Right cardiac atrium (tissue), 5 donors: ENCODE measurements at regions not wholly inside any gene's neighbourhood (a gene's known extent, or its start where the extent isn't known, plus 50 kb on each side); places are given as distances from the start of the nearest gene placed in this dataset.

Experiments used
- ATAC-seq, 2 donors: fragments of 200-7000 bp; cut with Tn5 transposase; one replicate each; pipeline versions ENCODE4 v1.8.0 to v1.9.1; 2020; ENCODE audit warnings: moderate library complexity in 2 of 2, mild to moderate bottlenecking in 1 of 2
- DNase-seq, 3 donors: peaks; one replicate each; pipeline ENCODE4 v3.0.0-alpha.2; 2020
- H3K27ac ChIP-seq: one replicate; pipeline ENCODE4 v1.5.1; 2013; ENCODE audit warnings: mild to moderate bottlenecking, low read length, control low read depth, moderate library complexity
- H3K27me3 ChIP-seq: one replicate; pipeline ENCODE4 v1.6.1; 2013; ENCODE audit not compliant: control insufficient read depth, insufficient read depth
- H3K4me1 ChIP-seq: one replicate; pipeline ENCODE4 v1.6.1; 2013; ENCODE audit warnings: low read length; ENCODE audit not compliant: control insufficient read depth, insufficient read depth
- H3K4me3 ChIP-seq: one replicate; pipeline ENCODE4 v1.5.1; 2013; ENCODE audit warnings: low read length, control low read depth
- H3K9me3 ChIP-seq: one replicate; pipeline ENCODE4 v1.6.1; 2013; ENCODE audit warnings: low read length; ENCODE audit not compliant: control insufficient read depth
- WGBS: extraction: QIAGEN DNeasy Blood & Tissue Kit; methylation state at CpG from one replicate; pipeline ENCODE4 v1.1.7; 2013; 5-methylcytosine and 5-hydroxymethylcytosine counted together
- intact Hi-C, 4 donors: fragments of 100-400 bp; cut with DNase I; formaldehyde crosslinking; loops; one replicate each; pipeline versions ENCODE4 v1.11.0 to v1.14.0; 2022 to 2023
- donor health status: healthy with polysubstance abuse.
- donor health status: DM: no; HTN: yes; CAD: no.
- donor health status: DM: no; HTN: no; CAD: no.
- donor health status: DM: no; HTN: yes; CAD: no; lungs with severe emphysema.
- donor health status: DM: yes; HTN: yes; CAD: no.

GRCh38 chr1:5740865-5741860 is 251.1 kb downstream of the NPHP4 start:
- Histone ChIP-seq H3K27me3 (no peaks in the 10 kb centered on the region), H3K4me1 (no peaks in the 10 kb centered on the region), H3K9me3 (no peaks in the 10 kb centered on the region), H3K4me3 (no peak overlapping the region), H3K27ac (no peak overlapping the region)
- intact Hi-C loops, result loop anchor here in 3 of 4 donors (10.0 kb wide), 3 partner anchors 106 to 236 kb away; no protein-coding TSS in a partner anchor
- ATAC-seq (no peak), DNase-seq (no peak)
- WGBS, result 63% methylated on average over 21 of the region's 21 CpGs

GRCh38 chr1:5740450-5740849 is 251.8 kb downstream of the NPHP4 start:
- no peak overlapping the region for H3K27ac ChIP-seq
- H3K9me3 ChIP-seq, result no peaks in the 10 kb centered on the region
- H3K4me3 ChIP-seq, result no peak overlapping the region
- H3K4me1 ChIP-seq, result no peaks in the 10 kb centered on the region
- WGBS, result 90% methylated on average over 7 of the region's 7 CpGs
- ATAC-seq (no peak), DNase-seq (no peak)
- intact Hi-C loops, result loop anchor here in 3 of 4 donors (10.0 kb wide), 3 partner anchors 106 to 236 kb away; no protein-coding TSS in a partner anchor
- H3K27me3 ChIP-seq, result no peaks in the 10 kb centered on the region

- no peak for ATAC-seq
- Histone ChIP-seq H3K9me3 (no peaks in the 10 kb centered on the region), H3K27me3 (no peaks in the 10 kb centered on the region), H3K4me3 (no peak overlapping the region), H3K4me1 (no peaks in the 10 kb centered on the region), H3K27ac (no peak overlapping the region)
- 68% methylated on average over 6 of the region's 6 CpGs for WGBS
- no peak for DNase-seq
- intact Hi-C loops, result loop anchor here in 3 of 4 donors (10.0 kb wide), 3 partner anchors 105 to 235 kb away; no protein-coding TSS in a partner anchor
Observed at GRCh38 chr1:5739561-5740078, 252.6 kb downstream of the NPHP4 start.

- Histone ChIP-seq H3K4me1 (no peaks in the 10 kb centered on the region), H3K27me3 (no peaks in the 10 kb centered on the region), H3K9me3 (no peaks in the 10 kb centered on the region), H3K4me3 (no peak overlapping the region), H3K27ac (no peak overlapping the region)
- intact Hi-C loops, result no loop called here
- WGBS, result 76% methylated on average over 8 of the region's 8 CpGs
- ATAC-seq (no peak), DNase-seq (no peak)
Observed at GRCh38 chr1:5738911-5739462, 253.2 kb downstream of the NPHP4 start.

- Histone ChIP-seq H3K9me3 (no peaks in the 10 kb centered on the region), H3K4me3 (no peak overlapping the region), H3K27me3 (no peaks in the 10 kb centered on the region), H3K4me1 (no peaks in the 10 kb centered on the region), H3K27ac (no peak overlapping the region)
- intact Hi-C loops, result no loop called here
- WGBS, result 77% methylated on average over 4 of the region's 4 CpGs
- ATAC-seq (no peak), DNase-seq (no peak)
Observed at GRCh38 chr1:5737081-5737480, 255.1 kb downstream of the NPHP4 start.

GRCh38 chr1:5734996-5735395 is 257.2 kb downstream of the NPHP4 start:
- H3K27ac ChIP-seq, result no peak overlapping the region
- no peak overlapping the region for H3K4me3 ChIP-seq
- no peaks in the 10 kb centered on the region for H3K27me3 ChIP-seq
- ATAC-seq, result no peak
- 73% methylated on average over 8 of the region's 8 CpGs for WGBS
- H3K9me3 ChIP-seq, result no peaks in the 10 kb centered on the region
- peak in 1 of 3 donors; percentile 12 for DNase-seq
- H3K4me1 ChIP-seq, result no peaks in the 10 kb centered on the region
- intact Hi-C loops, result loop anchor here in 1 of 4 donors (5.0 kb wide), 1 partner anchor 88 kb away; no protein-coding TSS in a partner anchor

GRCh38 chr1:5734414-5734813 is 257.8 kb downstream of the NPHP4 start:
- no peak for DNase-seq
- Histone ChIP-seq H3K4me1 (no peaks in the 10 kb centered on the region), H3K9me3 (no peaks in the 10 kb centered on the region), H3K4me3 (no peak overlapping the region), H3K27me3 (no peaks in the 10 kb centered on the region), H3K27ac (no peak overlapping the region)
- 74% methylated on average over 8 of the region's 8 CpGs for WGBS
- intact Hi-C loops, result loop anchor here in 1 of 4 donors (5.0 kb wide), 1 partner anchor 87 kb away; no protein-coding TSS in a partner anchor
- no peak for ATAC-seq

- Histone ChIP-seq H3K4me3 (no peak overlapping the region), H3K27ac (no peak overlapping the region), H3K9me3 (no peaks in the 10 kb centered on the region), H3K27me3 (no peaks in the 10 kb centered on the region), H3K4me1 (no peaks in the 10 kb centered on the region)
- ATAC-seq (no peak), DNase-seq (peak in 1 of 3 donors; percentile 16)
- intact Hi-C loops, result loop anchor here in 1 of 4 donors (5.0 kb wide), 1 partner anchor 86 kb away; no protein-coding TSS in a partner anchor
- WGBS, result 80% methylated on average over 12 of the region's 13 CpGs
Observed at GRCh38 chr1:5733596-5733995, 258.6 kb downstream of the NPHP4 start.

- intact Hi-C loops, result loop anchor here in 1 of 4 donors (5.0 kb wide), 1 partner anchor 84 kb away; no protein-coding TSS in a partner anchor
- DNase-seq (no peak), ATAC-seq (no peak)
- Histone ChIP-seq H3K4me1 (no peaks in the 10 kb centered on the region), H3K27me3 (no peaks in the 10 kb centered on the region), H3K27ac (no peak overlapping the region), H3K4me3 (no peak overlapping the region), H3K9me3 (no peaks in the 10 kb centered on the region)
- WGBS, result 81% methylated on average over 5 of the region's 5 CpGs
Observed at GRCh38 chr1:5731110-5731423, 261.2 kb downstream of the NPHP4 start.

- no peak for DNase-seq
- Histone ChIP-seq H3K27me3 (no peaks in the 10 kb centered on the region), H3K27ac (no peak overlapping the region), H3K4me3 (no peak overlapping the region), H3K4me1 (no peaks in the 10 kb centered on the region), H3K9me3 (no peaks in the 10 kb centered on the region)
- 84% methylated on average over 16 of the region's 16 CpGs for WGBS
- ATAC-seq, result no peak
- intact Hi-C loops, result loop anchor here in 1 of 4 donors (5.0 kb wide), 1 partner anchor 83 kb away; no protein-coding TSS in a partner anchor
Observed at GRCh38 chr1:5730272-5731109, 261.7 kb downstream of the NPHP4 start.
